NCI-H748 (cell line): ENCODE measurements at regions not wholly inside any gene's neighbourhood (a gene's known extent, or its start where the extent isn't known, plus 50 kb on each side); places are given as distances from the start of the nearest gene placed in this dataset.
A peak's percentile ranks its signal among the peaks of the same experiment; 100 is the strongest.
"Not testable (repeated sequence)": the region's sequence is repeated elsewhere in the genome, so short reads cannot be mapped to it uniquely, and the experiment has no call there.

ENCODE experiments used
- DNase-seq: peaks from one replicate; lab custom pipeline; 2025; ENCODE audit not compliant: unreplicated experiment; lab: John Stamatoyannopoulos, UW

DNA sequence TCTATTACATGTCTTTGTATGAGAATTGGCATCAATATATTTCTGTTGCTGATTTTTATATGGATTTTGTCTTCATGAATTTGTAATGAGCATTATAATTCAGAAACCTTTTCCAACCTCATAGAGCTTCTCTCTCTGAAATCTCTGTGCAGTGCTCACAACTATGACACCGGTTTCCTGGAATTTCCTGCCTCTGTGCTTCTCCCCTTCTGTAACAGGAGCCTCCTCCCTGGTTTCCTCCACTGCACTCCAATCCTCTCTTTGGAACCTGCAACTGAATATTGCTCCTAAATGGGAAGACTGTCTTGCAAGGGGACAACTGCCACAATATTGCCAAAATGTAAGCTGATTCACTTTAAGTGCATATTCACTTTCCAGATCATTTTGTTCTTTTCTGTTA, 1147.9 kb downstream of the UQCRFS1 start:
- no peak for DNase-seq

DNA sequence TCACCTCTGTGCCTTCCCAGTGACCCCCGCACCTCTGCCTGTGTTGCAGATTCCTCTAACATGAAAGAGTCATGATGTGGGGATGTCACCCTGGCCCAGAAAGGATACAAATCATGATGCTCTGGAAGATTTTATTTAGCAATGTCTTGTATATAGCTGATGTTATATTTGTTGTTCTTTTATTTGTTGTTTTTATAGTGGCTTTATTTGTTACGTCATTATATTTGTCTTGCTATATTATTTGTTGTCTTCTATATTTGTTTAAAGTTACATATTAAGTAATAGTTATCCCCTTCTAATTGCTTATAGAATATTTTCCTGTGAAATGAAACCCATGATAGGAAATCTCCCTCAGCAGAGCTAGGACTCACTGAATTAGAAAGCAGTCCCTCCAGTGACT, 1149.2 kb downstream of the UQCRFS1 start:
- no peak for DNase-seq

DNA sequence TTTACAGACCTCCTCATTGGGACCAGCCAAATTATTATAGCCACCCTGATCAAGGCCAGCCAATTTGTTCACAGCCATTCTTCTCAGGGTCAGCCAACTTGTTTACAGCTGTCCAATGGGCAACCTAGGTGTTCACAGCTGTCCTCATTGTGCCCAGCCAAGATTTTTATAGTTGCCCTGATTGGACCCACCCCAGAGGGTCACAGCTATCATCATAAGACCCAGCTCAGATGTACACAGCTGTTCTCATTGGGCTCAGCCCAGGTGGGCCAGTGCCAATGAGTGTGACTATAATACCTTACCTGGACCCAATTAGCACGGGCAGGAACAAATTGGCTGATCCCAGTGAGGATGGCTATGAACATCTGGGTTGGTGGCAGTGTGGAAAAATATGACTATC, 1151.8 kb downstream of the UQCRFS1 start:
- no peak for DNase-seq

DNA sequence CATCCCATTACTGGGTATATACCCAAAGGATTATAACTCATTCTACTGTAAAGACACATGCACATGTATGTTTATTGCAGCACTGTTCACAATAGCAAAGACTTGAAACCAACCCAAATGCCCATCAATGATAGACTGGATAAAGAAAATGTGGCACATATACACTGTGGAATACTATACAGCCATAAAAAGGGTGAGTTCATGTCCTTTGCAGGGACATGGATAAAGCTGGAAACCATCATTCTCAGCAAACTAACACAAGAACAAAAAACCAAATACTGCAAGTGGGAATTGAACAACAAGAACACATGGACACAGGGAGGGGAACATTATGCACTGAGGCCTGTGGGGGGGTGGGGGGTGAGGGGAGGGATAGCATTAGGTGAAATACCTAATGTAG, 1155.9 kb downstream of the UQCRFS1 start:
- DNase-seq, result not testable (repeated sequence)

DNA sequence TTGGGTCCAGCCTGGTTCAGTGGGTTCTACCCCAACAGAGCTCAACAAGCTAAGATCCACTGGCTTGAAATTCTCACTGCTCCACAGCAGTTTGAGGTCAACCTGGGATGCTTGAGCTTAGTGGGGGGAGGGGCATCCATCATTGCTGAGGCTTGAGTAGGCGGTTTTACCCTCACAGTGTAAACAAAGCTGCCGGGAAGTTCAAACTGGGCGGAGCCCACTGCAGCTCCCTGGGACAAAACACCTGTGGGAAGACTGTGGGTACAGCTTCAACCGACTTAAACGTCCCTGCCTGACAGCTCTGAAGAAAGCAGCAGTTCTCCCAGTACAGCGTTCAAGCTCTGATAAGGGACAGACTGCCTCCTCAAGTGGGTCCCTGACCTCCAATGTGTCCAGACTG, 1161.9 kb downstream of the UQCRFS1 start:
- peak; percentile 14 for DNase-seq

DNA sequence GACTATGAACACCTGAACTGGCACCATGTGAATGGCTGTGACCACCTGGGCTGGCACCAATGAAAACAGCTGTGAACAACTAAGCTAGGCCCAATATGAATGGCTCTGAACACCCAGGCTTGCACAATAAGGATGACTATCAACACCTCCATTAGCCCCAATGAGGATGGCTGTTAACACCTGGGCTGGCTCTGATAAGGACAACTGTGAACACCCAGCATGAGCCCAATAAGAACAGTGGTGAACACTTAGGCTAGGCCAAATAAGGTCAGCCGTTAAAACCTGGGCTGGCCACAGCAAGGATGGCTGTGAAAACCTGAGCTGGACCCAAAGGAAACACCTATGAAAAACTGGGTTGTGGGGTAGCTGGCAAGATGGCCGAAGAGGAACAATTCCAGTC, 1163.1 kb downstream of the UQCRFS1 start:
- no peak for DNase-seq

DNA sequence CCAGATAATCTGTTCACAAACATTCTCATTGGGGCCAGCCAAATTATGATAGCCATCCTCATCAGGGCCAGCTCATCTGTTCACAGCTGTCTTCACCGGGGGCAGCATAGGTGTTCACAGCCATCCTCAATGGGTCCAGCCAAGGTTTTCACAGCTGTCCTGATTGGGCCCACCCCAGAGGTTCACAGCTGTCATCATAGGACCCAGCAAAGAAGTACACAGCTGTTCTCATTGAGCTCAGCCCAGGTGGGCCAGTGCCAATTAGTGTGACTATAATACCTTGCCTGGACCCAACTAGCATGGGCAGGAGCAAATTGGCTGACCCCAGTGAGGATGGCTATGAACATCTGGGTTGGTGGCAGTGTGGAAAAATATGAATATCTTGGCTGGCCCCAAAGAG, 1166.0 kb downstream of the UQCRFS1 start:
- DNase-seq, result no peak

DNA sequence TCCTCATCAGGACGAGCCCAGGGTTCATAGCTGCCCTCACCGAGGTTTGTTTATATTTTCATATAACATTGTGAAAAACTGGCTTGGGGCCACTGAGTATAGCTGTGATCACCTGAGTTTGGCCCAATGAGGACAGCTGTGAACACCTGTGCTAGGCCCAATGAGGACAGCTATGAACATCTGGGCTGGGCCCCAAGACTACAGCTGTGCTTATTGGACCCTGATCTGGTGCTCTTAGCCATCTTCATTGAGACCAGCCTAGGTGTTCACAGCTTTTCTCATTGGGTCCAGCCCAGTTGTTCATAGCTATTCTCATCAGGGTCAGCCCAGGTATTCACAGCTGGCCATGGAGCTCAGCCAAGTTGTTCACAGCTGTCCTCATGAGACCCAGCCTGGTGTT, 1167.3 kb downstream of the UQCRFS1 start:
- no peak for DNase-seq

DNA sequence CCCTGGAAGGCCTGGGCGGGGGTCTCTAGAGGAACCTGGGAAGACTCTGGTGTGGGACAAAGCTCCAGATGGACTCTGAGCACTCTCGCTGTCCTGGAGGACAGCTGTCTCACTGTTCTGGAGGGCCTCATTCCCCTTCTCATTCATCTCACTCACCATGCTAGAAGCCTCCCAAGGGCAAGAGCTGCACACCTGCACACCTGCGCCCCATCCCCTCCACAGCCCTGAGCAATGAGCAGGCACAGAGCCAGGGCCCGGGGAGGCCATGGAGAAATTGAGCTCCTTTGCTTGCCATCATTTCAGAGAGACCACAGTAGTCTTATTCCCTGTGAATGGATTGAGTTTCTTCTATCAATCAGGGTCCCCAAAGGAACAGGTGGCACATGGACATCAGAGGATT, 1168.5 kb downstream of the UQCRFS1 start:
- no peak for DNase-seq

DNA sequence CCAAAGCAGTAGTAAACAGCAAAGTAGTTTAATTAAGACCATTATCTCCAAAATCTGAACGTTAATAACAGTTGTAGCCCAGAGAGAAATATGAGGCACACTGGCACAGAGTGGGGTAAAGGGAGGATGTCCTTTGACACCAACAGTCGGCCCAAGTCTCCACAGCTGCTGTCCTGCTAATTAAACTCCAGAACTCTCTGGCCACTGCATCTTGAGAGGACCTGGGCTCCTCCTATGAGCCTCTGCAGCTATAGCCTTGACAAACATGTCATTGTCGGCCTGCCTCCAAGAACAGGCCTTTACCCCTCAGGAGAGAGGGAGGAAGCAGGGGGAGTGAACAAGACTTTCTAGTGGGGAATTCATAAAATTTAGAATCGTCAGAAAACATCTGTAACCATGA, 1170.4 kb downstream of the UQCRFS1 start:
- DNase-seq, result no peak

DNA sequence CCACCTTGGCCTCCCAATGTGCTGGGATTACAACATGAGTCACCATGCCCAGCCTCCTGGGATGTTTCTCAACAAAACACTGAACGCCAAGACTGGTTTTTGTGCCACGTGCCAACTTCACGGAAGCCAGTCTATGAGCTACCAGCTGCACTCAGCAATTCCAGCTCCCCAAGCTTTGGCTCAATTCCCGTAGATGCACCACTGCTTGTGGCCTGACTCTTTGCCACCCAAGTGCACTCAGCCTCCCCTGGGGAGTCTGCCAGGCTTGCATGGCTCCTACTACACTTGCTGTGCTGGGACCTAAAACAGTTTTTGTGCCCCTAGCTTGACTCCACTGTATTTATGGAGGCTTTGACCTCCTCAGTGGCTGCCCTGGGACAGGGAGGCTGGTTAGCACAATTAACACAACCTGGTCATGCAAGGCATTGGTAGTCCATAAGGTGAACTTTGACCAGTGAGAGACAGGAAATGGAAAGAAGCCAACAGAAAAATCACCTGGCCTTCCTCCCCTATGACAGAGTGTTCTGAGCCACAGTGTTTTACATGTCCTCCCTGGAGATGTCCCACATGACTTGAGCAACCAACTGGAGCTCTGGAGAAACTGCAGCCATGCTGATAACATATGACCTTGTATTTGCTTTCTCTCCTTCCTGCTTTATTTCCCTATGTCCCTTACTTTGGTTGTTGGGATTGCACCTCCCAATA, 1173.1 kb downstream of the UQCRFS1 start:
- no peak for DNase-seq

DNA sequence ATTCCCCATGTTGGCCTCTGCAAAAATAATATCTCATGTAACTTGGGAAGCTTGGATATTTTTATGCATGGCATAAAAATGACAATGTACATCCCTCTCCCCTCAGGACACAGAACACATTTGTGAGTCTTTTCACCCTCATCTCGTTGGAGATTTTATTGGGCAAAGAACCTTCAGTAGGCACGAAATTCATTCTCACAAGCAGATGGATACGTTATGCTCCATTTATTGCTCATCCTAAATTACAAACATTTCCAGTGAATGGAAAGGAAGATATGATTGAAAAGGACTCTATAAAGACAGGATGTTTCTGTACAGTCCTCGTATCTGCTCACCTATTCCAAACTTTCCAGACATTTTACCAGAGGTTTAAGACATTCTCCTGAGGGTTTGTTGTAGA, 1175.8 kb downstream of the UQCRFS1 start:
- DNase-seq, result no peak

DNA sequence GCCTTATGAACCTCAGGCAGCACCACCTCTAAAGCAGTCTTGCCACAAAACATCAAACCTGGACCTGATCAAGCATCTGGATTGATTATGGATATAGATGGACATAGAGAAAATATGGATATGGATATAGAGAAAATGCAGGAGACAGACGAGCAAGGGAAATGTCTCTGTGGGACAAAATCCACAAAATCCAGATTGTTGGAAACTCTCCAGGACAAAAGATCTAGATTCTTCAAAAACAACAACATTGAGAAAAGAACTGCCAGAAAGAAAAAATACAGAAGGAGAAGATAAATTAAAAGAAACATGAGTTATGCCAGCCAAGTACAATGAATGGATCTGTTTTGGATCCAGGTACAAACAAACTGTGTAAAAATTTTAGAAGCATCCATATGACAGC, 1176.5 kb downstream of the UQCRFS1 start:
- no peak for DNase-seq

DNA sequence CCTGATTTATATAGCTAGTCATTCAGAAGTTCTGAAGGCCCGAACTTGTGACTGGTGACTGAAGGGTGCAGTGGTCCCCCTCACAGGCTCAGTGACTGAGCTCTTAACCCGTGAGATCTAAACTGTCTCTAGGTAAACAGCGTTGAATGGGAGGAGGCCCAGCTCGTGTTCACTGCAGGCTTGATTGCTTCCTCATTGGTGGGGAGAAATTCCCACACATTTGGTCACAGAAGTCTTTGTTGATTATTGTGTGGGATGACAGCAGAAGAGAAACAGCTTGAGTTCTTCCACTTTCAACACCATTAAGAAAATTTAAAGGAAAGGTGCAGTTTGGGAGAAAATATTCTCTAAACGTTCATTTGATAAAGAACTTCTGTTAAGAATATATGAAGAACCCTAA, 1178.0 kb downstream of the UQCRFS1 start:
- no peak for DNase-seq

DNA sequence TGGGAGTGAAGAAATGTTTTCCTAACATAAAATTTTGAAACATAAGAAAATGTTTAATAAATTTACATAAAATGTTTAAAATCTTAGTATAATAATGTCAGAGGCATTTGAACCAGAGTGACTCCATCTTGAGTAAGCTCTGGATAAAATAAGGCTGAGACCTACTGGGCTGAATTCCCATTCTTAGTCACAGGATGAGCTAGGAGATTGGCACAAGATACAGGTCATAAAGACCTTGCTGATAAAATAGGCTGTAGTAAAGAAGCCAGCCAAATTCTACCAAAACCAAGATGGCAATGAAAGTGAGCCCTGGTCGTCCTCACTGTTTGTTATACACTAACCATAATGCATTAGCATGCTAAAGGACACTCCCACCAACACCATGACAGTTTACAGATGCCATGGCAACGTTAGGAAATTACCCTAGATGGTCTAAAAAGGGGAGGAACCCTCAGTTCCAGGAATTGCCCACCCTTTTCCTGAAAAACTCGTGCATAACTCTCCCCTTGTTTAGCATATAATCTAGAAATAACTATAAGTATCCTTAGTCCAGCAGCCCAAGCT, 1184.0 kb downstream of the UQCRFS1 start:
- no peak for DNase-seq

DNA sequence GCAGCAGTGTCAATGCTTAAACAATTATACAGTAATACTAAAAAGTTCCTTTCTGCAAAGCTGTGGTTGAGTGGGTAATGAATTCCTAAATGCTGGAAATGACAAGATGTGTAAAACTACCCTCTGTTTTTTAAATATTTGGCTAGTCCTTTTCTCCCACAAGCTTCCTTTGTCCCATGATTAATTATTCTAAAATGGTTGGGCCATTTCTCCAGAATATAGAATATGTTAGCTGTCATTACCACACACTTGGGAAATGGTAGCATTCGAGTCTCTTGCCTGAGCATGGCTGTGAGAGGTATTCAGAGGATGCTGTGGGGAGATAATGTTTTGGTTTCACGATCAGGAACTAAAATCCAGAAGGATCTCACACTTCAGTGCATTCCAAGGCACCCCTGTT, 1185.8 kb downstream of the UQCRFS1 start:
- no peak for DNase-seq

DNA sequence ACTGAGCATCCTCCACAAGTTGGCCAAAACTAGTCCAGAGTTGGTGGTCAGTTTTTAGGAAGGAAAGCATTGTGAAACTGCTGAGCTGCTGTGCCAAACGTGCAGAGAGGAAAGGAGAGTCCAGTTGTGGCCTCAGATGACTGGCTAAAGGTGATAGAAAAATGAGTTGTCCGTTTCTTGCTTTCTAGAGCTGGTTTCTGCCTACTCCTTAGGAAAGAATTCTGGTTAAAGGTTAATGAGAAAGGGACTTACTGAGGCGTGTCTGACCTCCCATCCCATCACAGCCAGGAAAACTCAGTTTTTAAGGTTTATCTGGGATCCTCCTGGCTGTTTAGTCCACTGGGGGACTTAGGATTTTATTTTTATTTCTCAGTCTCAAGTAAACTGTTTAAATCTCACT, 1186.3 kb downstream of the UQCRFS1 start:
- no peak for DNase-seq

DNA sequence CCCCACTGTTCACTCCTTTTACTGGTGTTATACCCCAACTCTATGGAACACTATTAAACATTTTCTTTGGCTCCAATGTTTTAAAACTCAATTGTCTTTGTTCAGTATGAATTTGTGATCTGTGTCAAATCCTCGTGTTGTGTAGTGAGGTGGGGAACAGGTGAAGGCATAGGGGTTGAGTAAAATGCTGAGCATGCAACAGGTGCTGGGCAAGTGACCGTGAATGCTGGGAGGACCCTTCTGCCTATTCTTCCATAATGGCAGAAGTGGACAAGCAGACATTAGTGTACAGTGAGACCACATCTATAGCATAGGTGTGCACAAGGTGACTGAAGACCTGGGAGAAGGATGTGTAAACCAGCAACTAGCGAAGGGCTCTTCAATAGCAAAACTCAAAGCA, 1188.0 kb downstream of the UQCRFS1 start:
- no peak for DNase-seq

DNA sequence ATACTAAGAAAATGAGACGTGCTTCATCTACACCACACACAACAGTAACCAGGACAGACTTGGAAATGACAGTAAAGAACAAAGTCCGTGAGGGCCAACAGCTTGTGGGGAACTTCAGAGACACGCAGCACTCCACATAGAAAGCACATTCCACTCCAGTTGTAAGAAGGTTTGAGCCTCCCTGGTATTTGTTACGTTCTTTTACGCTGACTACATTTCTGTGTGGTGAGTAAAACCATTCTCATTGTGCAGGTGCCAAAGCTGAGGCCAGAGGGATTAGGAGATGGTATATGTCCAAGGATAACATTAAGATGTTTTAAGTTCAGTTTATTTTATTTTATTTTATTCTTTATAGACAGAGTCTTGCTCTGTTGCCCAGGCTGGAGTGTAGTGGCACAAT, 1189.9 kb downstream of the UQCRFS1 start:
- no peak for DNase-seq

DNA sequence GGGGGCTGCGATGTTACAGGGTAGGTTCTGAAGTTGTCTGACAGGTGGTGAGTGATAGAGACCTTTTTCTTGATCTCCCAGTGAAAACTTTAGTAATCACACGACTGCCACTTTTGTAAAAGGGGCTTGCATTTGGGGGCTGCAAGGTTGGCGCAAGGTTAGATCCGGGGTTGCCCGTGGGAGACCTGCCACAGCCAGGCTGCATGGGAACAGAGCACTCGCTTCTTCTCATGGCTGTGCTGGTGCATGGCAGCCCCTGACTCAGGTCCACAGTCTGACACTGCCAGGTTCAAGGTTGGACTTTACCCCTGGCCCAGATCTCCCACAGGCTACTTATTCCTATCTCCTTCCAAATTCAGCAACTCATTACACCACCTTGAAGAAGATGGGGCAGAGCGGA, 1190.4 kb downstream of the UQCRFS1 start:
- no peak for DNase-seq

DNA sequence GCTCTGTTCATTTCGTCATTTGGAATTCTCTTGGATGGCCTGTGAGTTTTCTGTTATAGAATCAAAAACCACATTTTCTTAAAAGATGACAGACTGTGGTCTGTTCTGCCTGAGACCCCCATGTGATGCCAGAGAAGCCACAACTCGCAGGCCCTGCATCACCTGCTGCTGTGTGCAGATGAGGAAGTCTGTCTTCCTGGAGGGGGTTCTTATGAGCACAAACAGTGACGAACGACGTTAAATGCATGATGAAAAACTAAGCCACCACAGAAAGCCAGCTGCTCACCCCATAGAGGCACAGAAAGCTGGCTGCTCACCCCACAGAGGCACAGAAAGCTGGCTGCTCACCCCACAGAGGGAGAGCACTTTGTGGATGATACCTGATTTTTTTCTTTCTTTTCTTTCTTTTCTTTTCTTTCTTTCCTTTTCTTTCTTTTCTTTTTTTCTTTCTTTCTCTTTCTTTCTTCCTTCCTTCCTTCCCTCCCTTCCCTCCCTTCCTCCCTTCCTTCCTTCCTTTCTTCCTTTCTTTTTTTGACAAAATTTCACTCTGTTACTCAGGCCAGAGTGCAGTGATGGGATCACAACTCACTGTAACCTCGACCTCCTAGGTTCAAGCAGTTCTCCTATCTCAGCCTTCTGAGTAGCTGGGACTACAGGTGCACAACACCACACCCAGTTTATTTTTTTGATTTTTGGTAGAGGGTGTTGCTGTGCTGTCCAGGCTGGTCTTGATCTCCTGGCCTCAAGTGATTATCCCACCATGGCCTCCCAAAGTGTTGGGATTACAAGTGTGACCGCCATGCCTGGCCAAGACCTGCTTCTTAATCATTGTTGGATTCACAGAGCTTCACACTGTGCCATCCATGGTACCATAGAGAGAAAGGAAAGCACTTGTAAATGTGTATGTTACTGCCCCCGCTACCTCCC, 1191.4 kb downstream of the UQCRFS1 start:
- no peak for DNase-seq

DNA sequence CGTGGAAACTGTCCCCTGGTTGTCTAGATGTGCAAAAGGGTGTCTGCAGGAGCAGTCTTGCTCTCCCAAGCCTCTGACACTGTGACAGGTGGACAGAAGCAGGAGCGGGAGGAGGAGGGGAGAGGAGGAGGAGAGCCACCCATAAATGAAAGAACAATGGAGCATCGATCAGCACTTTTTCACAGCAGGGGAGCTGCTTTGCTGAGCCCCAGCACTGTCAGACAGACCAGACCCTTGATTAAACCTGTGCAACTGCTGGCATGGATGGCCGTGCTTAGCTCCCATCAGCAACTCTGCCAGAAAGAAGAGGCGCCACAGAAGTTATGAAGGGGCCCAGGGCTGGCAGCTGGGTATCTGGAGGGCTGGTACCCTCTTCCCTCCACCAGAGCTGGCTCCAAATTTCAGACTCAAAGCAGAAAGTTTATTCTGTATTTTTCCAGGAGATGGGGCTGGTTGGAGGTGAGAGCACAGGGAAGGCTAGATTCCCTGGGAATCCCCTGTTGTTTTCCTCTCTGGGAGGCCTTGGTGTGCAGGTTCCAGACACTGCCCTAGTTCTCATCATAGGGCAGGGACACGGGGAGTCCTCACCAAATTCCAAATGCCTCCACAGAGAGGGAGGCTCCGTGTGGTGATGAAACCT, 1192.2 kb downstream of the UQCRFS1 start:
- DNase-seq, result no peak
